Colonic mucosa (tissue), 4 donors: ENCODE measurements at regions not wholly inside any gene's neighbourhood (a gene's known extent, or its start where the extent isn't known, plus 50 kb on each side); places are given as distances from the start of the nearest gene placed in this dataset.

Experiments
- DNase-seq: peaks from one replicate; pipeline ENCODE4 v3.0.0-alpha.2; 2020
- H3K27ac ChIP-seq: fragments of 200-600 bp; one replicate; pipeline ENCODE4 v1.8.0; 2021
- H3K27me3 ChIP-seq: fragments of 200-600 bp; one replicate; pipeline ENCODE4 v1.8.0; 2021
- H3K36me3 ChIP-seq: fragments of 200-600 bp; one replicate; pipeline ENCODE4 v1.8.0; 2021
- H3K4me1 ChIP-seq: fragments of 200-600 bp; one replicate; pipeline ENCODE4 v1.8.0; 2021; ENCODE audit warnings: mild to moderate bottlenecking
- H3K4me3 ChIP-seq: fragments of 200-600 bp; one replicate; pipeline ENCODE4 v1.8.0; 2021
- H3K9ac ChIP-seq, 2 donors: one replicate each; pipeline ENCODE4 v1.7.0; 2013; ENCODE audit warnings: control low read depth in 2 of 2, low read depth in 2 of 2, low read length in 2 of 2
- H3K9me3 ChIP-seq: fragments of 200-600 bp; one replicate; pipeline ENCODE4 v1.8.0; 2021
- intact Hi-C: fragments of 100-400 bp; cut with DNase I; formaldehyde crosslinking; loops from one replicate; pipeline ENCODE4 v1.14.1; 2022
- TF ChIP-seq, protein P1 (sequence below): fragments of 200-600 bp; IDR thresholded peaks from one replicate; pipeline ENCODE4 v1.8.0; 2022; ENCODE audit warnings: antibody characterized with exemption, mild to moderate bottlenecking
- donor health status: healthy.
- donor health status: DM: no; HTN: no; CAD: no.
- donor health status: DM: no; HTN: no; CAD: no.

DNA sequence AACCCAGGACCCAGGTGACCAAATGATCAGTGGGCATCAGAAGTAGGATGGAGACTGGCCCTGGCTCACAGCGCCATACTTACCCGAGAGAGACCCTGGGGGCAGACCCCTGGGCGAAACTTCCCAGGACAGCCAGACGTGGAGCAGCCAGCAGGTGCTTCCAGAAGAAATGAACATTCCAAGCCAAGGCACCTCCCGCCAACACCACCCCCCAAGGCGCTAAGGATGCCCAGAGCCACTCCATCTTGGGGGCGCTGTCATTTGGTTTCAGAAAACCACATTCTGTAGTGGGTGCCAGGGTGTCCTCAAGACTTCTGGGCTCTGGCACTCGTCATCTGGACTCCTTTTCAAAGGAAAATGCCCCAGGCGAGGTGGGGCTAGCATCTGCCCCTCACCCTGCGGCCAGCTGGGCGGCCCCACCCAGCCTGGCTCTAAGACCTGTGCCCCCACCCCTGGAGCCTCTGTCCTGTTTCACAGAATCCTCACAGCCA lies 98.8 kb downstream of the RIPK4 start:
- DNase-seq = no peak
- H3K9me3 ChIP-seq = no peaks in the 10 kb centered on the region
- no peak overlapping the region for H3K27ac ChIP-seq
- no peaks in the 10 kb centered on the region for H3K27me3 ChIP-seq
- H3K9ac ChIP-seq = no peak overlapping the region
- H3K36me3 ChIP-seq = no peaks in the 10 kb centered on the region
- intact Hi-C loops = no loop called here
- H3K4me3 ChIP-seq = no peak overlapping the region
- no peaks in the 10 kb centered on the region for H3K4me1 ChIP-seq
- TF ChIP-seq, protein P1, sequence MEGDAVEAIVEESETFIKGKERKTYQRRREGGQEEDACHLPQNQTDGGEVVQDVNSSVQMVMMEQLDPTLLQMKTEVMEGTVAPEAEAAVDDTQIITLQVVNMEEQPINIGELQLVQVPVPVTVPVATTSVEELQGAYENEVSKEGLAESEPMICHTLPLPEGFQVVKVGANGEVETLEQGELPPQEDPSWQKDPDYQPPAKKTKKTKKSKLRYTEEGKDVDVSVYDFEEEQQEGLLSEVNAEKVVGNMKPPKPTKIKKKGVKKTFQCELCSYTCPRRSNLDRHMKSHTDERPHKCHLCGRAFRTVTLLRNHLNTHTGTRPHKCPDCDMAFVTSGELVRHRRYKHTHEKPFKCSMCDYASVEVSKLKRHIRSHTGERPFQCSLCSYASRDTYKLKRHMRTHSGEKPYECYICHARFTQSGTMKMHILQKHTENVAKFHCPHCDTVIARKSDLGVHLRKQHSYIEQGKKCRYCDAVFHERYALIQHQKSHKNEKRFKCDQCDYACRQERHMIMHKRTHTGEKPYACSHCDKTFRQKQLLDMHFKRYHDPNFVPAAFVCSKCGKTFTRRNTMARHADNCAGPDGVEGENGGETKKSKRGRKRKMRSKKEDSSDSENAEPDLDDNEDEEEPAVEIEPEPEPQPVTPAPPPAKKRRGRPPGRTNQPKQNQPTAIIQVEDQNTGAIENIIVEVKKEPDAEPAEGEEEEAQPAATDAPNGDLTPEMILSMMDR = no peak

DNA sequence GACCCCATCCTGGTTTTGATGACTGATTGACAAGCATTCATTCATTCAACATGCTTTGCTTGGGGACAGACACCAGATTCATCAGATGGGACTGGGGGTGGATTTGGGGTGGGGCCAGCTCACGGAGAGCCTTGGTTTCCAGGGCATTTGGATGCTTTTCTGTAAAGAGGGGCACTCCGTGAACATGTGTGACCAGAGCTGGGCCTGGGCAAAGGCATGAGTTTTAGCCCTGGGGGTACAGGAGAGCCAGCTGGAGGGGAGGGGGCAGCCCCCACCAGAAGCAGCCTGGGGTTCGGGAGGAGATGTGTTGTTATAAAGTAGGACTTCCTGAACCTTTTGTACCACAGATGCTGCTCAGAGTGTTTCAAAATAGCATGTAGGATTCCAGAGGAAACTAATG lies 99.7 kb downstream of the RIPK4 start:
- Histone ChIP-seq H3K4me3 (no peak overlapping the region), H3K9me3 (no peaks in the 10 kb centered on the region), H3K36me3 (no peaks in the 10 kb centered on the region), H3K4me1 (no peaks in the 10 kb centered on the region), H3K27me3 (no peaks in the 10 kb centered on the region), H3K9ac (no peak overlapping the region), H3K27ac (no peak overlapping the region)
- no peak for DNase-seq
- TF ChIP-seq, protein P1 = no peak
- intact Hi-C loops = no loop called here

DNA sequence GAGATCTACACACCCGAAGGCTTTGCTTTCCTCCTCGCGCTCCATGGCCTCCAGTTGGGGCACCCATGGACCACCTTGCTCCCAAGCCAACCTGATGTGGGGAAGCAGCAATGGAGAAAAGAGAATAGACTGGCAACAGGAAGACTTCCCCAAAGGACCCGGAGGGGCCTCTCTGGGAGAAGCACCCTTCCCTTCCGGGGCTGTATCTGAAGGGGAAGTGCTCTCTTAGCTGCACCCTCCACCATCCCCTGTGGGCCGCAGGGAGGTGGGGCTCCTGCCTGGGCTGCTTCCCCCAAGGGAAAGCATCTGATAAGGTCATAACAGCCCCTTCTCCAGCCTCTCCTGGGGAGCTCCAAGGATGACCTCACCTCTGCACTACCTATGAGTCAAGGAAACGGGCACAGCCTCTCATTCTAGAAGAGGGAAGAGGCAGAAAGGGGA lies 100.2 kb downstream of the RIPK4 start:
- H3K4me3 ChIP-seq = no peak overlapping the region
- H3K27me3 ChIP-seq = no peaks in the 10 kb centered on the region
- no peak for DNase-seq
- no peaks in the 10 kb centered on the region for H3K4me1 ChIP-seq
- intact Hi-C loops = no loop called here
- H3K36me3 ChIP-seq = no peaks in the 10 kb centered on the region
- H3K9ac ChIP-seq = no peak overlapping the region
- H3K27ac ChIP-seq = no peak overlapping the region
- H3K9me3 ChIP-seq = no peaks in the 10 kb centered on the region
- TF ChIP-seq, protein P1 = no peak

DNA sequence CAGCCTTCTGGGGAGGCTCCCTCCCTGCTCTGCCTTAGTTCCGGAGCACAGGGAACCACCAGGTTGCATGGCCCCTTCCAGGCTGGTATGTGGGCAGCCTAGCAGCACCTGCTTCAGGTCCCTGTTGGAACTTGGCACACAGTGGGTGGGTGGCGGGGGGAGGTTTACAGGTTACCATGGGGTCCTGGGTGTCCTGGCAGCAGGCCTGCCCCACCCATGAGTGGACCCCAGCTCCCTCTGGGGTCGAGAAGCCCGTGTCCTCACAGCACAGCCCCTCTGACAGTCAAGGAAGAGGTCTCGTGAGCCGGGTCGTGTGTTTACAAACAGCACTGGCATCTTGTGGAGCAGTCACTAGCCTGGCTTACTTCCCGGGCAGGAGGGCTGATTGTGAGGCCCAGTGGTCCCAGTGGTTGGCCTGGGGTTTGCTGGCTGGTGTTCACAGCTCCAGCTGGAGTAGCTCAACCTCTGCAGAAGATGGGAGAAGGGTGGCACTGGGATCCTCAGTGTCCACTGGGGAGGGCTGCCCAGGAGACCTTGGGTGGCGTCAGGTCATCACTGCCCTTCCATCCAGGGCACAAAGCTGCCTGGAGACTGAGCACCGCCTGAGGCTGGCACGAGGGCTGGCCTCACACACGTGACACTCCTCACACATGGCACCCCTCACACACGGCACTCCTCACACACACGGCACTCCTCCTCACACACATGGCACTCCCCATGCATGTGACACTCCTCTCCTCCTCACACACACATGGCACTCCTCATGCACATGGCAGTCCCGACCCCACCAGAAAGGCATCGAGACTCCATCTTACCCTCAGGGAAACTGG lies 100.9 kb downstream of the RIPK4 start:
- no peaks in the 10 kb centered on the region for H3K4me1 ChIP-seq
- DNase-seq = no peak
- H3K36me3 ChIP-seq = no peaks in the 10 kb centered on the region
- H3K27me3 ChIP-seq = no peaks in the 10 kb centered on the region
- H3K9me3 ChIP-seq = no peaks in the 10 kb centered on the region
- TF ChIP-seq, protein P1 = no peak
- H3K4me3 ChIP-seq = no peak overlapping the region
- no peak overlapping the region for H3K27ac ChIP-seq
- intact Hi-C loops = no loop called here
- no peak overlapping the region for H3K9ac ChIP-seq

DNA sequence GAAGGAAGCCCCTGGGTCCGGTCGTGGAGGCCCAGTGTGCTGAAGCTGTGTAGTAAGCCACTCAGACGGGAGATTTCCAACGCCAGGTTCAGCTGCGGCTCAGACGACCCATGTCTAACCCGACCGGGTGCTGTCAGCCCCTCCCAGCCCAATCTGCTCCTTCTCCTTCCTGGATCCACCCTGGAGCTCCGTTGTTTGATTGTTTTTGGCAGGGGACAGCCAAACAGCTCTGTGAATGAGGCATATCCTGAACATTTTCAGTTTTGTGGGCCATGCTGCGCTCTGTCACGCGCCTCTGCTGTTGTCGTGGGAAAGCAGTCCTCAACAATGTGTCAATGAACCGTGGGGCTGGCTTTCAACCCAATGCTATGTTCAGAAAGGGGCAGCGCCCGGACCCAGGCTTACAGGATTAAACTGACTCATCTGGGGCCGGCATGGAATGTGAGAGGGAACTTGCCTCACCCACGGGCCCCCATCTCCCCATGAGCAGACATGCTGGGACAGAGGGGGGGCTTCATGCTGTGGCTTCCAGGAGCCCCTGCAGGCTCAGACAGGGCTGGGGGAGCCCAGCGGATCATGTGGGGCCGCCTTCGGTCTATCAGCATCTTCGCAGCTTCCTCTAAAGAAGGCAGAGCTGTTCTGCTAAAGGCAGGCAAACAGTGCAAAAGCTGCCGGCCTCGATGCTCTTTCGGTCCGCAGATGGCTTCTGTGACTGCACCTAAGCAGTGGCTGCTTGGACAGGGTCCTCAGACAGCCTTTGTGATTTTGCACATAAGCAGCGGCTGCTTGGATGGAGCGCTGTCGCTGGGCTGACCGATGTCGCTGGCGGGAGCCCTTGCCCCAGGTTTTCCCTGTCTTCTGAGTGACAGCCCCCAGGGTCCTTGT lies 101.7 kb downstream of the RIPK4 start:
- no peak overlapping the region for H3K27ac ChIP-seq
- no peaks in the 10 kb centered on the region for H3K9me3 ChIP-seq
- TF ChIP-seq, protein P1 = no peak
- H3K9ac ChIP-seq = peak overlapping the region in 1 of 2 donors; percentile 46
- H3K27me3 ChIP-seq = no peaks in the 10 kb centered on the region
- H3K4me3 ChIP-seq = no peak overlapping the region
- intact Hi-C loops = no loop called here
- no peaks in the 10 kb centered on the region for H3K4me1 ChIP-seq
- no peaks in the 10 kb centered on the region for H3K36me3 ChIP-seq
- no peak for DNase-seq
